Fibroblast of peridontal ligament (primary cell): ENCODE measurements at regions not wholly inside any gene's neighbourhood (a gene's known extent, or its start where the extent isn't known, plus 50 kb on each side); places are given as distances from the start of the nearest gene placed in this dataset.

Experiments used
- DNase-seq: peaks from one replicate; pipeline ENCODE4 v3.0.0-alpha.2; 2010; ENCODE audit errors: extremely low read depth

DNA sequence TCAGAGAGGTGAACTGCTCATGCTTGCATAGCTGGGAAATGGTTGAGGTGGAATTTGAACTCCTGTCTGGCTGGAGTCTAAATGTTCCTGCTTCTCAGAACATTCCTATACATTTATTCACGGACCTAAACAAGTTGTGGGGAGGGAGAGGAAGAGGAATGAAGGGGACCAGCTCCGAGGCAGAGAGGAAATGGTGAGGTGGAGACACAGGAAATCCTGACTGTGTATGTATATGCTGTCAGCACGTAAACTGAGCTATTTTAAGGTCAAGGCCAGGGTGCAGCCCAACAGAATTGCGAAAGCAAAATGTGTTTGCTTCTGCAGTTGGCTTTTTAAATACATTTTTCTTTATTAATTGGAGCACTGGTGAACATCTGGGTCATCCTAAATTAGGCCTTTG, 74.1 kb upstream of the POMGNT2 start:
- DNase-seq, result peak; percentile 10

DNA sequence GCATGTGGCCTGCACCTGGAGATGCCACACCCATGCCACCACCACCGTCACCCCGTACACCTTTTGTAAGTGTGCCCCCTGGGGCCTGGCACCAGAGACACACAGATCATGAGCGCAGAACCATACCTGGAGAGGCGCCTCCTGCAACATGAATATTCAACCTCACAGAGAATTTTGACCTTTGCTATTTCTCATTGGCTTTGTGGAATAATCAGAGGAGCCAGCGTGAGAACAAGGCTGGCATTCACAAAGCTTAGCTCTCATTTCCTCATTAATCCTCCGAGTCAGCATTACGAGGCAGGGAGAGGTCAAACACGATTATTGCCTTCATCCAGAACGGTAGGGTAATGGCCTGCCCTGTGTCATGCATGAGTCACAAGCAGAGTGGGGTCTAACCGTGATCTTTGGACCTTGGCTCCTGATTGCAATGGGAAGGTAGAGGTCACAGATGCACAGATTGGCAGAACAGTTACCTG, 73.0 kb upstream of the POMGNT2 start:
- DNase-seq, result no peak

DNA sequence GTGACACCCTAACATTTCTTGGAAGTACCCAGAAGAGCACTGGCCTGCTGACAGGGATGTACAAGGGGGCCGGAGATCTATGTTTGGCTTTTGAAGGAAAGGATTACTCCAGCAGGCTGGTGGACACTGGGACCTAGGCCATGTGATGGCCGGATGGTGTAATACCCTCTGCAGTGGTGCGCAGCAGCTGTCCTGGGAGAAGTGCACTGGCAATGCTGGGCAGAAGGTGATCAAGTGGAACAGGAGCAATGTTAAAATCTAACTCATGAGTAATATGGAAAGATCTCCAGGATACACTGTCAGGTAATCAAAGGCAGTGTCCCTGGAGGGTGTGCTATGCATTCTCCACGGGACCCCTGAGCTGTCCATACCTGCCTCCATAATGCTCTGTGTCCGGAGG, 71.2 kb upstream of the POMGNT2 start:
- DNase-seq, result no peak

DNA sequence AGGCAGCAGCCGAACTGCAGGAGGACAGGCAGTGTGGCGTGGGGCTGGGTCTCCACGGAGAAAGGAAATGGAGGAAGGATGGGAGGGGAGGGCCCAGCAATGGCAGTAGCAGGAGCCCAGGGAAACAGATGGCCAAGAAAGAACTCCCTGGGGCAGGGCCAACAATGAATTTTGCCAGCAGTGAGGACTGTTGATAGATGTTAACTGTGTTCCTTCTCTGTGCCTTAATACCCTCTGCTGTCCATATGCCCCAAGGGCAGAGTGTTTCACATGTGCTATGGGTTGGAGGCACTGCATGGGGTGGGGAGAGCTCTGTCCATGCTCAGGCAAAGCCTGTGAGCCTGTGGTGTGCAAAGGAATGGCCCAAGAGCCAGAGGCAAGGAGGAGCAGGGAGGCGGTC, 70.8 kb upstream of the POMGNT2 start:
- no peak for DNase-seq

DNA sequence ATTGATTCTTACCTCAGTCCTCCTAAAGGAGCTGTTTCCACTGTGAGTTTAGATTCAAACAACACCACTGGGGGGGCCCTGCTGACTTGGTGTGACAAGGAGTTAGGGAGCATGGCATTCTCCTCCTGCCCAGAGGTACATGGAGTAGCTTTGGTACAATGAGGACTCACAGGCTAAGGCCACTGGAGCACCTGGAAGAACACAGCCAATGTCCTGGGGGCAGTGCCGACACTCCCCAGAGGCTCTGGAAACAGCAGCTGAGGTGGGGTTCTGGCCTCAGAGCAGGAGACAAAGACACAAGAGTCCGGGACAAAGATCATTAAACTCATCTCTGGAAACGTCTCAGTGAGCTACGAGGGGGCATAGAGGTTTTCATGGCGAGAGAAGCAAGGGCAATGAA, 69.7 kb upstream of the POMGNT2 start:
- DNase-seq, result no peak

DNA sequence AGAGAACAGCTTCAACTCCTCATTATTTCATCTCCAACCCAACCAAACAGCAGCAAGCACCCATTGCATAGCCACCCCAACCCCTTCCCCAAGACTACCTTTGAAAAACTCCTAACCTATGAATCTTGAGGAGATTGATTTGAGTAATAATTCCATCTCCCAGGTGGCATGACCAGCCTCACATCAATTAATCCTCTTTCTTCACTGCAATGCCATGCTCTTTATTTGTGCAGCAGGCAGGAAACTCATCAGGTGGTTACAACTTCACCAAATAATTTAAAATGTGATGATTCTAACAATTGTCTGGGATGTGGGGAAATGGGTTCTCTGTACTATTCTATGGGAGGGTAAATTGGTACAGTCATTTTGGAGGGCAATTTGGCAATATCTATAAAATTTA, 68.1 kb upstream of the POMGNT2 start:
- no peak for DNase-seq

DNA sequence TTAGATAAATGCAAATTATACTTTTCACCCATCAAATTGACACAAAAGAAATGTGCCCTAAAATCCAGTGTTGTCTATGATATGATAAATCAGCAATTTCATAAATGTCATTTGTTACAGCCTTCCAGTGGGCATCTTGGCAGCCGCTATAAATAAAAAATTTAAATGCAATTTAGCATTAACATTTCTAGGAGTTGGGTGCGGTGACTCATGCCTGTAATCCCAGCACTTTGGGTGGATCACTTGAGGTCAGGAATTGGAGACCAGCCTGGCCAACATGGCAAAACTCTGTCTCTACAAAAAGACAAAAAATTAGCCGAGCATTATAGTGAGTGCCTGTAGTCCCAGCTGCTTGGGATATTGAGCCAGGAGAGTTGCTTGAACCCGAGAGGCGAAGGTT, 65.9 kb upstream of the POMGNT2 start:
- DNase-seq, result peak; percentile 4

DNA sequence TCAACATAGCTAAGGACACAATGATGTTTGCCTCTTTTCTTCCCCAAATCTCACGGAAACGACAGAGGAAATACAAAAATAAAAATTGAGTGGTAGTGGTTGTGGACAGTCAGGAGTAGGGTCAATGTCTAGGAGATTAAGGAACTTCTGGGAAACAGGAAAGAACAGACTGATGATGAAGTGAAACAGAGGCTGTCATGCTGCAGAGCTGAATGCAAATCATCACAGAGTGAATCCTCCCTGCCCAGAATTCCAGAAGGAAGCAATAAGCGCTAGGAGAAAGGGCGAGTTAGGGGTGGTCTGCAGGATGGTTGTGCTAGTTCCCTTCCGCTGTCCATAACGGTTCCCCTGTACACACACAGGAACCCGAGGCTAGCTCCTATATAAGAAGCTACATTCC, 64.7 kb upstream of the POMGNT2 start:
- no peak for DNase-seq

DNA sequence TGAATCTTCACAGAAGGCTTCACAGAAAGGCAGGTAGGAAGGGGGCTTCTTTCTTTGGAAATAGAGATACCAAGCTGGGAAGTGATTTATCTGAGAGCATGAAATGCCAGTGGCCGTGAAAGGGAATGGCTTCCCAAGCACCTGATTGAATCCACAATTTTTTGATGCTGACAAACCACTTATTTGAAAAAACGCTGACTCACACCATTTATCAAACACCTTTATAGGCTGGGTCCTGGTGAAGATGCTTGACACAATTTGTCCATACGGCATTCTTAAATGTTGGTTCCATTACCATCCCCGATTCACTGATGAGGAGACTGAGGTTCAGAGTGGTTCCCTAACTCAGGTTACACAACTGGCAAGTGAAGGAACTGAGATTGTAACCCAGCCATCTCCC, 64.1 kb upstream of the POMGNT2 start:
- no peak for DNase-seq

DNA sequence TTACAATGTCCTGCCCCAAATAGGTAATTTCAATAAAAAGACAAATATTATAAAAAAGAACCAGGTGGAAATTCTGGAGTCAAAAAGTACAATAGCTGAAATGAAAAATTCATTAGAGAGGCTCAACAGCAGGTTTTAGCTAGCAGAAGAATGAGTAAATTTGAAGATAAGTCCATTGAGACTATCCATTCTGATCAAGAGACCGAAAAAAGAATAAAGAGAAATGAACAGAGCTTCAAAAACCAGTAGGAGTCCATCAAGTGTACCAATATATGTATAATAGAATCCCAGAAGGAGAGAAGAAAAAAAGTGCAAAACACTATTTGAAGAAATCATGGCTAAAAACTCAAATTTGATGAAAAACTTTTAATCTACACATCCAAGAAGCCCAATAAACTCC, 60.5 kb upstream of the POMGNT2 start:
- DNase-seq, result no peak

DNA sequence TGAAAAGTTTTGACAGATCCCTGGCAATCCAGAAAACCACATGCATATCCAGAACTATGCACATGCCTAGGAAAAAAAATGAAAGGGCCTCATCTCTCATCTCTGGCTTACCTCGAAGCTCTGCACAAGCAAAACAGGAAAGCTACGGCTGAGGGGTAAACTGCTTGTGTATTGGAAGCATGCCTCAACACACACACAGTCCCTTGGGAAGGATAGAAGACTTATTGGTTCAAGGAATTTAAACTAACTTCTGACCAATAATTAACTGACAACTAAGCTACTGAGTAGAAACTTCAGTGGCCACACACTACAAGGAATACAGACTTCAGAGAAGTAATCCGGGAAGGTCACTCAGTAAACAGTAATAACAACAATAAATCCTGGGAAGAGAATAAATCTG, 59.9 kb upstream of the POMGNT2 start:
- no peak for DNase-seq

DNA sequence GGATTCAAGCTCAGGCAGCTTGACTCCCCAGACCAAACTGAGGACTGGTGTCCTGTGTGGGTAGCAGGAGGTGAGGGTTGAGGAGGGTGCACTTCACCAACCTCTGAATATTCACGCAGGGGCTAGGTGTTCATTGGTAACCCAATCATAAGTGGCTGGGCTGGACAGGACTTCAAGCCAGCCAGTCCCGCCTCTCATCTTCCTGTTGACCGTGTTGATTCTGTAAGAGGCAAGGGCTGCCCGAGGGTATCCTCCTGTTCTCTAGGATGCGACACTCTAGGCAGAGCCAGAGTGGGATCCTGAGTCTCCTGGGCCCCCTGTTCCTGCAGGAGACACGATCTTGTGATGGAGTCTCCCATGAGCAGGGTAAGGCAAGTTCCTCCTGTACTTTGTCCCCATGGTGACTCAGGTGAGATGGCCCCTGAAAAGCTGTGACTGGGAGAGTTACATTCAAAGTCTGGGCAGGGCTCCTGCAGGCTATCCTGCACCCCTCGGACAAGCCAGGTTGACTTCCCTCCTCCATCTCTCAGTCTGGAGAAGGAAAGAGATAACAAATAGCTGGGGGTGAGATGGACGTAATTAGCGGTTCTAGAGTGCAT, 58.1 kb upstream of the POMGNT2 start:
- no peak for DNase-seq

DNA sequence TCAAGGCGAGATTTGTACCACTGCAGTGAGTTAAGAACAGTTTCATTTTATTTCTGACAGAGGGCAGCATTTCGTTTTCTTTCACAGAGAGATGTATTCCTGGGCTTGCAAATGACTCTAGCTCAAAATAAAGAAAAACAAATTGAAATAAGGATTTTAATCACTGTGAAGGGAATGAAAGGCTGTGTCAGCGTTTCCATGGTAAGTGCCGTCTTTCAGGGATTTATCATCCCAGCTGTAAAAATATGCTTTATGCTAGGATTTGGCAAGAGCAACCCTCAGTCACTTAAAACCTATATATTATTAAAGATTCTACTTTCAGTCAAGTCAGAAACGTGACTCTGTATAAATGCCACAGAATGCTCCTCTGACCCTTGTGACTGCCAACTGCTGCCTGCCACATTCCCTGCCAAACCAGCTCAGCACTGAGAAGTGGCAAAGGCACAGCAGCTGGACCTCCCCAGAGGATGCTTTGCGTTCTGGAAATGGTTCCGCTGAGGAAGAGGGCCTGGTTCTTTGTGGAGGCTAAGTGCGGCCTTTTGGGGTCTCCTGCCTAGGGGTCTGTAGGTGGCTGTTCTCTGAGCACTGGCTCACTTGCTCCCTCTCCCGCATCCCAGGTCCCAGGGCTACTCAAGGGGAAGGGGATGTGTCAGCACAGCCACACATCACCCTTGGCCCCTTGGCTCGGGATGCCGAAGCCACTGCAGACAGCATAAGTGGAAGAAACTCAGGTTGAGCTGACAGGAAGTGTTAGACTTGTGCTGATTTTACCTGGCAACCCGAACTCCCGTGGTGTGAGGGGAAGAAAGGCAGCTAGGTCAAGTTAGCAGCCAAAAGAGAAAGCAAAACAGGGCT, 56.6 kb upstream of the POMGNT2 start:
- DNase-seq, result peak; percentile 64

DNA sequence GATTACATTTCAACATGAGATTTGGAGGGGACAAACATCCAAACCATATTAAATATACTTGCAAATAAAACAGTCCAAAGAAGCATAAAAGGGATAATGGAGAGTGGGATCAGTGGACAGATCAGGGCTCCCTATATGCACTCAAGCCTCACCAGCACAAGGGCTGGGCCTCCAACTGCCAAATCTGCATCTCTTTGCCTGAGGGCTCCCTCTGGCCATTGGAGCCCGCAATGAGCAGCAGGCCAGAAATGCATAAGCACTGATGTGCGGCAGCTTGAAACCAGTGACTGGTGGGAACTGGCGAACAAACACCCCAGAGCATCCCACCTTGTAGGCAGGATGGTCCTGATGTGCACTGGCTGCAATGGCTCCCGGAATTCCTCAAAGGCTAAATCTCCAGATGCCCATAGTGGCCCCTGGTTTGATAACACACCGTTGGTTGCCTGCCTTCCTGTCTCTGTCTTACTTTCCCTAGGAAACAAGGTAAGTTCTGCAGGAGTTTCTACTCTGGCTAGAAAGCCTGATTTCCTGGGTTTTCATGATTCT, 55.9 kb upstream of the POMGNT2 start:
- DNase-seq, result no peak

DNA sequence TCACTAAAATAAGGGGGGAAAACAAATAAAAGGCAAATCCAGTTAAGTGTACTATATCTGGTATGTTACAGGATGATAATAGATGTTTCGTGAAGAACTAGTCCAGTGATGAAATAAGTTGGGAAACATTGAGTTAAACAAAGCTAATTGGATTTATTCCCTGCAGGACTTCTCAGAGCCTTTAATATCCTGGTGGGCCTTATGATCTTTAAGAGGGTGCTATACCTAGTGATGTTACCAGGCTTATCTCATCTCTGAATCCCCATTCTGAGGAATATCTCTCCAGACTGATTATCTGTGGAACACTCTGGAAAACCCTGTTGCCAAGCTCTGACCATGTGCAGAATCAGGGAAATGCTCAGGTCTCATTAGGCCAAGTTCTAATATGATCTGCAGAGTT, 54.8 kb upstream of the POMGNT2 start:
- DNase-seq, result no peak

DNA sequence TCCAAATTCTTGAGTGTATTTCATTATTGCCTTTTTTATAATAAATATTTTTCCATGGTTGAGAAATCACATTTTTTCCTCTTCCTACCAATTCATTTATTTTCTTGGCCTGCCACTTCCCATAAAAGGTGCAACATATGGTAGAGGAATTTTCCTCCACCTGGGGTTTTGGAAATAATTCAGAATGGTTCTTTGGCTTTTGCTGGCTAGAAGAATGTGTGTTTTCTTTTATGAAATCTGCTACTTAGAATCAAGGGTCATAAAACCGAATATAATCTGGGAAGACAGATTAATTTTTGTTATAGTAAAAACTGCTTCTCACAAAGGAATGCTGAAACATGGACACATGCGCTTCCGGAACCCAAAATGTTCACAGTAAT, 54.0 kb upstream of the POMGNT2 start:
- no peak for DNase-seq

DNA sequence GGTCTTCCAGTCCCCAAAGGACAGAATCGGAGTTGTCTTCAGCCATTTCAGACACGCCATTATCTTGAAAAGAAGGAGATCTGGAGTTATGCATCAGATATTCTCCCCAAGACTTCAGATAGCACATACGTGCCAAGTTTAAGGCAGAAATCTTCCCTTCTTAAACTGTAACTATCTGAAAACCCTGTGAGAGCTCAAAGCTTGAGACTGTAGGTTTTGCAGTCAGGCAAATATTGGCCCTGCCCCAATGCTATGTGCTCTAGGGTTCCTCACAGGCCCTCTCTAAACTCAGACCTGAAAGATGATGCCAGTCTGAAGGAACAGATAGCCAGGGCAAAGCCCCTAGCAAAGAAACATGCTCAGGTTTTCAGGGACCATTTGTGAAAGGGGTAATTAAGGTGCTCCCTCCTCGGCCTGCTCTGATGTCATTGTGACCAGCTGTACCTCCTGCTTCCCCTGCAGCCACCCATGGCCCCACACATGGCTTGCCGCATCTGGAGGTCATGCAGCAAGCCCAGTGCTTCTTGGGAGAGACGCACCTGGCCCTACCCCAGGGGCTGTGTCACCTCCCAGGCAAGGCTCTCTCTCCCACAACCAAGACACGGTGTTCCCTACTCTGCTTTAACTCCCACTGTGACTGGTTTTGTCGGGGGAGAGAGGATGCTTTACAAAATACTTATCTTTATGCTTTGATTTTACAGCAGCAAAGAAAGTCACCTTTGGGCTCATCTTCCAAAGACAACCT, 53.4 kb upstream of the POMGNT2 start:
- no peak for DNase-seq

DNA sequence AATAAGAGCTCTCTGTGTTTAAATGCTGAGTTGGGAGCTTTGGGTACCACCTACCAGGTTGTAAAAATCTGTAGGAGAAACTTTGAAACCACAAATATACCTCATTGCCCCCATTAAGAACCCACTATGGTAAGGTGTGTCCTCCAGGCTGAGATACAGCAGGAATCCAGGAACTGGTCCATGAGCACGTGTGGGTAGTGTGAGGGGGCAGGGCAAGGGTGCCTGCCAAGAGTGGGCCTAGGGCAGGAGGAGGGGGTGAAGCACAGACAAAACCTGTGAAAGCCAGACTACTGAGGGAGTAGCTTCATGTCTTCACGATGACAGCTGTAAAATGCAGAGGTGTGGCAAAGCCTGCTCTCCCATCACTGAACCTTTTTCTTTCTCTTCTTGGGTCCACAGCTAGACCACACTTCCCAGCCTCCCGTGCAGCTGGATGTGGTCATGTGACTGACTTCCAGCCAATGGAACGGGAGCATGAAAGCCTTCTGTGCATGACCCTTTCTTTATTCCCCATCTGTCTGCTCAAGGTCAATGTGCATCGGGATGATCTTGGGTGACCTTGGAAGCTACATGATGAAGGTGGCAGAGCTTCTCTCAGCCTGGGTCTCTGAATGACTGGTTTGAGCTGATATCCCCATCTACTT, 51.1 kb upstream of the POMGNT2 start:
- DNase-seq, result no peak

DNA sequence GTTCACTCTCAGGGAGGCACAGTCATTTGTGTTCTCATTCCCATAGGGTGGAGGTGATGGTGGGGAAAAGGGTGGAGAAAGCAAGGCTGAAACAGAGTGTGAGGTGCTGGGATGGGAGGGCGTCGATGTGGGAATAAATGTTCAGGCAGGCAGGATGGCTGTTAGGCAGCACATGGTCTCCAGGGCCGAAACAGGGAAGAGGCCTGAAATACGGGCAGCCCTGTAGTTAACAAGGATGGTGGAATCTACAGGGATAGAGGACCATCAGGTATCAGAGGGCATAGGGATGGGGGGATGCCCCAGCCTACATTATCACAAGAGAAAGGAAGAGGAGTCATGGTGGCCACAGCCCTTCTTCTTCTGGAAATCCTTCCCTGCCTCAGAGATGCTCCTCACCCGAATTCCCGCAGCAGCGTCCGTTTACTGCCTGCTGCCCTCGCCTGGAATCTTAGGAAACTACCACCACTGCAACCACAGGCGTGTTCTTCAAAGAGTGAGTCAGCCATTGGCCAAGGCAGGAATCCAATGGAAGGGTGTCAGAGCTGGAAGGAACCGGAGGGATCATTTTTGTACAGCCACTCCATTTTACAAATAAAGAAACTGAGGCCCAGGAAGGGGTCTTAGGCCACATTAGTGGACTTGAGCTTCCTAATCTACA, 49.7 kb upstream of the POMGNT2 start:
- DNase-seq, result peak; percentile 75
